IMR-90 (cell line): ENCODE measurements at regions not wholly inside any gene's neighbourhood (a gene's known extent, or its start where the extent isn't known, plus 50 kb on each side); places are given as distances from the start of the nearest gene placed in this dataset.

Experiments used
- ATAC-seq: fragments of 200-7000 bp; cut with Tn5 transposase; 2 replicates; pipeline ENCODE4 v1.9.1; 2020; ENCODE audit warnings: low read depth, mild to moderate bottlenecking, moderate library complexity
- BruUV-seq: library from RNA; stranded (reverse); fragments of 400-500 nt; replicated peaks from 2 replicates; lab custom pipeline; 2021; lab: Mats Ljungman, UMichigan
- CTCF ChIA-PET: fragments of 300-600 bp; formaldehyde crosslinking; extraction: SDS; loops from one replicate; lab custom pipeline; 2021; ENCODE audit warnings: antibody characterized with exemption; lab: Yijun Ruan, JAX
- POLR2A ChIA-PET: fragments of 300-600 bp; sonication (Branson Sonifier 250); formaldehyde crosslinking; loops from one replicate; lab custom pipeline; 2022; ENCODE audit warnings: antibody characterized with exemption; ENCODE audit not compliant: unreplicated experiment; lab: Charles Lee
- DNase-seq: peaks from one replicate; pipeline ENCODE4 v3.0.0; 2013
- H2AFZ ChIP-seq: replicated peaks from 2 replicates; pipeline ENCODE3; 2013; ENCODE audit warnings: low read length, mild to moderate bottlenecking; ENCODE audit not compliant: poor library complexity
- H2AK5ac ChIP-seq: 2 replicates; pipeline ENCODE4 v1.6.1; 2013; ENCODE audit warnings: low read depth, low read length, inconsistent platforms
- H2AK9ac ChIP-seq: replicated peaks from 2 replicates; pipeline ENCODE3; 2013; ENCODE audit warnings: mild to moderate bottlenecking, low read depth, low read length, moderate library complexity; ENCODE audit not compliant: poor library complexity
- H2BK120ac ChIP-seq: 2 replicates; pipeline ENCODE4 v1.6.1; 2013; ENCODE audit warnings: low read depth, low read length, inconsistent platforms
- H2BK15ac ChIP-seq: 3 replicates; pipeline ENCODE4 v1.6.1; 2013; ENCODE audit warnings: low read depth, low read length, inconsistent platforms
- H2BK20ac ChIP-seq: 2 replicates; pipeline ENCODE4 v1.6.1; 2013; ENCODE audit warnings: low read depth, mild to moderate bottlenecking, inconsistent platforms, low read length, moderate library complexity
- H2BK5ac ChIP-seq: 2 replicates; pipeline ENCODE4 v1.6.1; 2013; ENCODE audit warnings: mild to moderate bottlenecking, low read depth, low read length, inconsistent platforms; ENCODE audit not compliant: poor library complexity, severe bottlenecking
- H3K14ac ChIP-seq: replicated peaks from 2 replicates; pipeline ENCODE4 v1.6.1; 2013; ENCODE audit warnings: low read depth, low read length, inconsistent platforms
- H3K18ac ChIP-seq: 2 replicates; pipeline ENCODE4 v1.6.1; 2013; ENCODE audit warnings: low read depth, low read length, control low read depth
- H3K23ac ChIP-seq: 2 replicates; pipeline ENCODE4 v1.6.1; 2013; ENCODE audit warnings: low read depth, low read length, inconsistent platforms
- H3K27ac ChIP-seq: 2 replicates; pipeline ENCODE4 v1.5.1; 2013; ENCODE audit warnings: mild to moderate bottlenecking, control low read depth, low read length; ENCODE audit not compliant: insufficient read depth
- H3K27me3 ChIP-seq: 2 replicates; pipeline ENCODE4 v1.6.1; 2013; ENCODE audit warnings: low read length; ENCODE audit not compliant: control insufficient read depth, insufficient read depth
- H3K36me3 ChIP-seq: 2 replicates; pipeline ENCODE4 v1.6.1; 2013; ENCODE audit warnings: low read length, mixed read lengths; ENCODE audit not compliant: control insufficient read depth, insufficient read depth
- H3K4ac ChIP-seq: 2 replicates; pipeline ENCODE4 v1.6.1; 2013; ENCODE audit warnings: low read depth, low read length, inconsistent platforms
- H3K4me1 ChIP-seq: 2 replicates; pipeline ENCODE4 v1.6.1; 2013; ENCODE audit warnings: low read length, mixed read lengths; ENCODE audit not compliant: control insufficient read depth, insufficient read depth
- H3K4me2 ChIP-seq: 2 replicates; pipeline ENCODE4 v1.6.1; 2013; ENCODE audit warnings: low read depth, mild to moderate bottlenecking, control low read depth, low read length, moderate library complexity
- H3K4me3 ChIP-seq: 2 replicates; pipeline ENCODE4 v1.5.1; 2013; ENCODE audit warnings: low read depth, mild to moderate bottlenecking, control low read depth, low read length, moderate library complexity; ENCODE audit not compliant: insufficient read depth
- H3K56ac ChIP-seq: 2 replicates; pipeline ENCODE4 v1.6.1; 2013; ENCODE audit warnings: low read length, inconsistent platforms; ENCODE audit not compliant: insufficient read depth; ENCODE audit errors: extremely low read depth
- H3K79me1 ChIP-seq, 2 experiments: 2 replicates each; pipeline ENCODE4 v1.6.1; 2013; ENCODE audit warnings: low read length in 2 of 2, inconsistent platforms in 1 of 2, low read depth in 1 of 2
- H3K9ac ChIP-seq: 2 replicates; pipeline ENCODE4 v1.6.1; 2013; ENCODE audit warnings: low read depth, low read length, control low read depth
- H3K9me1 ChIP-seq: 2 replicates; pipeline ENCODE4 v1.6.1; 2013; ENCODE audit warnings: low read length, inconsistent platforms; ENCODE audit not compliant: insufficient read depth
- H3K9me3 ChIP-seq: 2 replicates; pipeline ENCODE4 v1.6.1; 2013; ENCODE audit warnings: low read length; ENCODE audit not compliant: control insufficient read depth, insufficient read depth
- H4K20me1 ChIP-seq: 2 replicates; pipeline ENCODE4 v1.6.1; 2013; ENCODE audit warnings: low read length, inconsistent platforms; ENCODE audit not compliant: insufficient read depth
- H4K5ac ChIP-seq: 2 replicates; pipeline ENCODE4 v1.6.1; 2013; ENCODE audit warnings: mild to moderate bottlenecking, low read depth, low read length, control low read depth
- H4K8ac ChIP-seq, 2 experiments: 2 replicates each; pipeline ENCODE4 v1.6.1; 2013; ENCODE audit warnings: low read depth in 2 of 2, low read length in 2 of 2, control low read depth in 1 of 2, inconsistent platforms in 1 of 2
- H4K91ac ChIP-seq: 2 replicates; pipeline ENCODE4 v1.6.1; 2013; ENCODE audit warnings: low read depth, low read length, inconsistent platforms; ENCODE audit not compliant: insufficient read depth
- CEBPB ChIP-seq: IDR thresholded peaks from 2 replicates; pipeline ENCODE4 v1.6.1; 2012; ENCODE audit warnings: low read depth, low read length, improper control_type of control experiment
- CHD1 ChIP-seq: IDR thresholded peaks from 2 replicates; pipeline ENCODE4 v1.6.1; 2012; ENCODE audit warnings: low read depth, low read length, improper control_type of control experiment
- FOS ChIP-seq: fragments of 150-350 bp; IDR thresholded peaks from 2 replicates; pipeline ENCODE4 v1.6.1; 2016; ENCODE audit warnings: low read depth, low read length
- MAFK ChIP-seq: IDR thresholded peaks from 2 replicates; pipeline ENCODE4 v1.6.1; 2012; ENCODE audit warnings: low read depth, low read length, improper control_type of control experiment
- MXI1 ChIP-seq: IDR thresholded peaks from 2 replicates; pipeline ENCODE4 v1.6.1; 2012; ENCODE audit warnings: low read depth, mild to moderate bottlenecking, low read length, moderate library complexity, borderline replicate concordance
- RFX5 ChIP-seq: IDR thresholded peaks from 2 replicates; pipeline ENCODE4 v1.8.0; 2012; ENCODE audit warnings: low read depth, mild to moderate bottlenecking, low read length, moderate library complexity
- WGBS, 2 experiments: methylation state at CpG; one replicate each; pipeline versions ENCODE4 v1.1.5 to v1.1.7; 2013; ENCODE audit warnings: missing lambda C conversion rate in 2 of 2; ENCODE audit not compliant: insufficient read length in 1 of 2; ENCODE audit errors: extremely low coverage in 2 of 2; 5-methylcytosine and 5-hydroxymethylcytosine counted together
- dilution Hi-C: fragments of 300-500 bp; cut with HindIII; formaldehyde crosslinking; loops from one replicate; pipeline ENCODE4 v1.14.3; 2018; ENCODE audit warnings: low sequenced_read_pairs; ENCODE audit not compliant: unreplicated experiment
- in situ Hi-C: fragments of 300-500 bp; cut with MboI; formaldehyde crosslinking; loops from 3 replicates; pipeline ENCODE4 v1.14.3; 2019; ENCODE audit warnings: low sequenced_read_pairs, inconsistent platforms, mixed read lengths
- intact Hi-C: fragments of 100-400 bp; cut with micrococcal nuclease; formaldehyde crosslinking; loops from 2 replicates; pipeline ENCODE4 v1.10.0; 2022
- TF ChIP-seq, protein P1 (sequence below): conservative IDR thresholded peaks from 2 replicates; pipeline ENCODE4 v1.5.1; 2012; ENCODE audit warnings: mild to moderate bottlenecking, low read depth, low read length, improper control_type of control experiment

DNA sequence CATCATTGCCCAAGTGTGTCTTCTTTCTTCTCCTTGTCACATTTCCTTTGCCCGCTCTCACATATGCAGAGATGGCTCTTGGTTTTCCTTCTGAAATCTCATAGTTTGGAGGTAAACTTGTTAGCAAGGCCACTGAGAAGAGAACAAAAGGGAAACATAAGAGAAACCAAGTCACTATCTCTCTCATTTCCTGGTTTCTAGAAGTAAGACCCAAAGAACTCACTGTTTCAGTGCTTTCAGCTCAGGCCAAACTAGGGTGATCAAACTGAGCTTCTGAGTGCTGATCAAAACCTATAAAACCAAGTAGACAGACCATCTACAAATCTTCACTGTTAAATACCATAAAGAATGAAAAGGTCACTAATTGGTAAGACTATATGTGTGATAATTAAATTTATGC, 275.4 kb upstream of the BTG1 start:
- H3K36me3 ChIP-seq, result no peaks in the 10 kb centered on the region
- no peak overlapping the region; the same call in 1 of the 2 replicates for H3K14ac ChIP-seq
- no peak overlapping the region for H2AK5ac ChIP-seq
- no peak for TF ChIP-seq CEBPB
- no peak for TF ChIP-seq MXI1
- TF ChIP-seq MAFK, result no peak
- TF ChIP-seq, protein P1, sequence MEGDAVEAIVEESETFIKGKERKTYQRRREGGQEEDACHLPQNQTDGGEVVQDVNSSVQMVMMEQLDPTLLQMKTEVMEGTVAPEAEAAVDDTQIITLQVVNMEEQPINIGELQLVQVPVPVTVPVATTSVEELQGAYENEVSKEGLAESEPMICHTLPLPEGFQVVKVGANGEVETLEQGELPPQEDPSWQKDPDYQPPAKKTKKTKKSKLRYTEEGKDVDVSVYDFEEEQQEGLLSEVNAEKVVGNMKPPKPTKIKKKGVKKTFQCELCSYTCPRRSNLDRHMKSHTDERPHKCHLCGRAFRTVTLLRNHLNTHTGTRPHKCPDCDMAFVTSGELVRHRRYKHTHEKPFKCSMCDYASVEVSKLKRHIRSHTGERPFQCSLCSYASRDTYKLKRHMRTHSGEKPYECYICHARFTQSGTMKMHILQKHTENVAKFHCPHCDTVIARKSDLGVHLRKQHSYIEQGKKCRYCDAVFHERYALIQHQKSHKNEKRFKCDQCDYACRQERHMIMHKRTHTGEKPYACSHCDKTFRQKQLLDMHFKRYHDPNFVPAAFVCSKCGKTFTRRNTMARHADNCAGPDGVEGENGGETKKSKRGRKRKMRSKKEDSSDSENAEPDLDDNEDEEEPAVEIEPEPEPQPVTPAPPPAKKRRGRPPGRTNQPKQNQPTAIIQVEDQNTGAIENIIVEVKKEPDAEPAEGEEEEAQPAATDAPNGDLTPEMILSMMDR, result no peak
- TF ChIP-seq FOS, result no peak
- no peak for TF ChIP-seq RFX5
- no peak for TF ChIP-seq CHD1
- ChIA-PET CTCF (interaction anchor here (0.6 kb wide), 1 partner anchor 274 kb away, joined by 3 read pairs; no protein-coding TSS in a partner anchor), POLR2A (no interaction called here)
- H3K4me2 ChIP-seq, result no peak overlapping the region
- H4K20me1 ChIP-seq, result no peaks in the 10 kb centered on the region
- no peak overlapping the region for H3K4ac ChIP-seq
- H3K18ac ChIP-seq, result no peak overlapping the region
- H2BK20ac ChIP-seq, result no peak overlapping the region
- no peak for DNase-seq
- no peaks in the 10 kb centered on the region for H3K9me1 ChIP-seq
- no CpG with 5 or more reads among the region's 1 CpG for WGBS, 2 experiments
- H3K4me1 ChIP-seq, result no peaks in the 10 kb centered on the region
- H2BK5ac ChIP-seq, result no peak overlapping the region
- no peak overlapping the region for H3K23ac ChIP-seq
- H3K9me3 ChIP-seq, result no peaks in the 10 kb centered on the region
- H4K5ac ChIP-seq, result no peak overlapping the region
- BruUV-seq, result no TSS peak
- H2AK9ac ChIP-seq, result no peak overlapping the region
- dilution Hi-C loops (no loop called here), in situ Hi-C loops (no loop called here), intact Hi-C loops (no loop called here)
- no peaks in the 10 kb centered on the region for H3K27me3 ChIP-seq
- H2BK15ac ChIP-seq, result no peak overlapping the region
- no peak overlapping the region for H2AFZ ChIP-seq
- no peak overlapping the region for H3K27ac ChIP-seq
- H3K9ac ChIP-seq, result no peak overlapping the region
- H3K56ac ChIP-seq, result no peak overlapping the region
- H4K91ac ChIP-seq, result no peak overlapping the region
- H3K79me1 ChIP-seq, result no peaks in the 10 kb centered on the region
- H2BK120ac ChIP-seq, result no peak overlapping the region
- no peak overlapping the region for H3K4me3 ChIP-seq
- no peak for ATAC-seq
- no peak overlapping the region for H4K8ac ChIP-seq
